GM10266 (cell line): ENCODE measurements at regions not wholly inside any gene's neighbourhood (a gene's known extent, or its start where the extent isn't known, plus 50 kb on each side); places are given as distances from the start of the nearest gene placed in this dataset.
"Not testable (repeated sequence)": the region's sequence is repeated elsewhere in the genome, so short reads cannot be mapped to it uniquely, and the experiment has no call there.

Experiments
- DNase-seq: peaks from one replicate; pipeline ENCODE4 v3.0.0; 2012; ENCODE audit errors: extremely low spot score
- CTCF ChIP-seq: IDR thresholded peaks from 2 replicates; pipeline ENCODE4 v1.5.1; 2012; ENCODE audit warnings: mild to moderate bottlenecking, low read depth; ENCODE audit not compliant: control insufficient read depth, insufficient read depth; ENCODE audit errors: missing control alignments

DNA sequence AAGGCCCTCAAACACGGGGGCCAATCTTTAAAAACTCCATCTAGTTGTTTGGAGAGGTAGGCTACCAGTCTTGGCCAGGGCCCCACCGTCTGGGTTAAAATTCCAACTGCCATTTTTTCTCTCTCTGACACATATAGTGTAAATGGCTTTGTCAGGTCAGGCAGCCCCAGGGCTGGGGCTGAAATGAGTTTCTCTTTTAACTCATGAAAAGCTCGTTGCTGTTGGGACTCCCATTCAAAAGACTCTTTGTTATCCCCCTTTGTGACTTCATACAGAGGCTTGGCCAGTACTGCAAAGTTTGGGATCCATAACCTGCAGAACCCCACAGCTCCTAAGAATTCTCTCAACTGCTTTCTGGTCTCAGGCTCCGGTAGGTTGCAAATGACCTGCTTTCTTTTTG, 99.4 kb upstream of the SLC1A4 start:
- TF ChIP-seq CTCF: no peak
- no peak for DNase-seq

GRCh38 chr2:64896572-64896971, 92.6 kb upstream of the SLC1A4 start:
- not testable (repeated sequence) for DNase-seq

DNA sequence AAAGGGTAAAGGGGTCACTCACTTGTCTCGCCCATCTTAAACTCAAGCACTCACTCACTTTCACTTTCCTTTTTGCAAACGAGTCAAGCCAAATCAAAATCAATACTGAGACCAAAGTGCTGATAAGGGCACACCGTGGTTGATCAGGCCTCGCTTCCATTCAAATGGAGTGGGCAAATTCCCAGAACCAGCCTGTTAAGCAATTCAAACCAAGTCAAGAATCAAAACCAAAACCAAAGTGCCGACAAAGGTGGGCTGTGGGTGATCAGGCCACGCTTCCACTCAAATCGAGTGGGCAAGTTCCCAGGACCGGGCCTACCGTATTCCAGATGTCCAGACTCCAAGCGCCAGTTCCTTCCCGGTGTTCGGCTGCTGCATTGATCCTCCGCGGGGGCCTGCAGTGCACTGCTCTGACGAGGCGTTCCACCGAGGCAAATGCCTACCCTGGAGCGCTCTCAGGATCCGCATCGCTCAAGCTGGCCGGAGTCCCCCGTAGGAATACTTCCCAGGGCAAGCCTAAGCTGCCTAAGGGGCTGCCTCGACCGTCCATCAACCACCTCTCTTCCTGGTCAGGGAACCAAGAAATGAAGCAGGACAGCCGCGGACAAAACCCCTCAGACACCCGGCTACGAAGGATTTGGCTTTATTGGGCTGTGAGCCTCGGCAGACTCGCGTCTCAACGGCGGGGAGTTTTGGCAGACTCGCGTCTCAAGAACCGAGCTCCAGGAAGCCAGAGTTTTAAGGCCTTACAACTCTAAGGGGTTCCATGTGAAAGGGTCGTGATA, 89.9 kb upstream of the SLC1A4 start:
- no peak for TF ChIP-seq CTCF
- DNase-seq: no peak

DNA sequence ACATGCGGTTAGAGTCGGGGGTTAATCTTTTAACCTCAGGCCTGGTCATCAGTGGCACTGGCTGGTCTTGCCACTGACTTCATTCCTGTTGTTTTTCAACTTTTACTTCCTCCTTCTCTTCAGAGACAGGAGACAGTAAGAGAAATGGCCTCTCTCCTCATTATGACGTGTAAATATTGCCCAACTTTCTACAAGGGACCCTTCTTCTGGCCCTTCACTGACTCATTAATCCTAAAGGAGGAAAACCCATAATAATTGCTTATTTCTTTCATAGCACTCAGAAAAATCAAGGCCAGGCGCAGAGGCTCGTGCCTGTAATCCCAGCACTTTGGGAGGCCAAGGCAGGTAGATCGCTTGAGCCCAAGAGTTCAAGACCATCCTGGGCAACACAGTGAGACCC, 89.3 kb upstream of the SLC1A4 start:
- not testable (repeated sequence) for DNase-seq

DNA sequence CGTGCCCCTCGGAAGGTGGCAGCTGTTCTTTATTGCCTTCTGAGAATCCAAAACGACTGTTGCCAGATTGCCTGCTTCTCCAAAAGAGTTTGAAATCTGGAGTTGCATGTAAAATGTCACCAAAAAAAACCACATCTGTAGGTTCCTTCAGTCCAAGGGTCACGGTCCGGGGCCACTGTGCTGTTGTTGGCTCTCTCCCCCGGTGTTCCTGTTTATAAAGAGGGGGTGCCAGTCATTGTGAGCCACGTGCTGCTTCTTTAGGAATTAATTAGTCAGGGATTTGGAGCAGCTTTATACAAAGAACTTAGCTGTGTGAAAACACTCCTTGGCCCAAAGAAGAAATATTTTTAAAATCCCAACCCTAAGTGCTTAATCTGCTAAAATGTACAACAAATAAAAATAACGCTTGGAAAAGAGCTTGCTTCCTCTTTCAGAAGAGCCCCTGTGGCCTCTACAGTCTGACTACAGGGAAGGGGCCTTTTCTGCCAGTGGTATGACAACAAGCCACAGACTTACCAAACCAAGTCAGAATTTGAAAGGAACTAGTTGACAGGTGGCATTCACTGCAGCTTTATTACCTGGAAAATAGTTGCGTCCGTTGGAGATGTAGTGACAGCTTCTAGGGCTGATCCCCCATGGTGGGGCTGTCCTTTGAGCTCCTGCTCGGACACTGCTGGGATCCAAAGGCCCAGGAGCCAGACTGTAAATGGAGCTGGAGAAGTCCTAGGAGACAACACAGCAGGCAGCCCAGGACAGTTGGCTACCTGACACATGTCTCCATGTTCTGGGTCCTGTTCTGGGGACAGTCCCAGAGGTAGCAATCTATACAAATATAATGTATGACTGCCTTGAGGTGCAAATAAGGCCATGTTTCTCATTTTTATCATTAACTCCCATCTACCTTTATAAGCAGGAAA, 84.5 kb upstream of the SLC1A4 start:
- no peak for TF ChIP-seq CTCF

GRCh38 chr2:64905338-64906024, 83.7 kb upstream of the SLC1A4 start:
- DNase-seq: no peak
- no peak for TF ChIP-seq CTCF

More for the DNA sequence above, 84.5 kb upstream of the SLC1A4 start:
- DNase-seq: no peak

DNA sequence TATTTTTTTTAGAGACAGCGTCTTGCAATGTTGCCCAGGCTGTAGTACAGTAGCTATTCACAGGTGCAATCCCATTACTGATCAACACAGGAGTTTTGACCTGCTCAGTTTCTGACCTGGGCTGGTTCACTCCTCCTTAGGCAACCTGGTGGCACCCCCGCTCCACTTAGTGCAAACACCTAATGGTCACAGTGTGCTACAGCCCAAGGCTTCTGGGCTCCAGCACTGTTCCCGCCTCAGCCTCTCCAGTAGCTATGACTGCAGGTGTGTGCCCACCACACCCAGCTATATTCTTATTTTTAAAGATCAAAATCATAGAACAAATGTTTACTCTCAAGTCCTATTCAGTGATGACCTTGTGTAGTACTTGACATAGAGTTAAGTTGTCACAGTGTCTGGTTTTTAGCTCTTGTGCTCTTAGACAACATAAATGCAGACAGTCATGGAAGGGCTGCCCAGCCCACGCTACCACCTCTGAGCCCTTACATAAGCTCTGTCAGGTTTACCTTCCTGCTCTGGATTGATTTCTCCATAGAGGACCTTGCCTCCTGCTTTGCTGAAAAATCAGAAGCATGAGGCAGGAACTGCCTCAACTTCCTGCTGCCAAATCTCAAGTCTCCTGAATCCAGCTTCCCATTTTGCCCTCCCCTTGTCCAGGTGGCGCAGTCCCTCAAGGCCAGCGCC, 82.2 kb upstream of the SLC1A4 start:
- TF ChIP-seq CTCF: no peak
- no peak for DNase-seq

- DNase-seq: no peak
- no peak for TF ChIP-seq CTCF
Measured at GRCh38 chr2:64908406-64908805, 80.8 kb upstream of the SLC1A4 start.
